Testis (tissue), 2 donors: ENCODE measurements at regions not wholly inside any gene's neighbourhood (a gene's known extent, or its start where the extent isn't known, plus 50 kb on each side); places are given as distances from the start of the nearest gene placed in this dataset.

Experiments
- CTCF ChIP-seq, 3 experiments: fragments of 450-650 bp in 2 of 3; fragments of 200-600 bp in 1 of 3; sonication (generic) in 1 of 3; IDR thresholded peaks; one replicate each; pipeline ENCODE4 v1.5.1; 2016 to 2019; ENCODE audit warnings: antibody characterized with exemption in 3 of 3, mild to moderate bottlenecking in 2 of 3, moderate library complexity in 1 of 3
- POLR2A ChIP-seq: fragments of 450-650 bp; IDR thresholded peaks from one replicate; pipeline ENCODE4 v1.6.1; 2017; ENCODE audit warnings: antibody characterized with exemption, mild to moderate bottlenecking, moderate library complexity

- no peak for TF ChIP-seq CTCF (IDR thresholded peaks at IDR 0.05)
- TF ChIP-seq POLR2A, result no peak
Measured at GRCh38 chr13:81606074-81606473, 1265.1 kb upstream of the SPRY2 start.
